Activated B cell treated with CpG ODN at 0.5 μM for 24 hours (primary cell): ENCODE measurements at regions not wholly inside any gene's neighbourhood (a gene's known extent, or its start where the extent isn't known, plus 50 kb on each side); places are given as distances from the start of the nearest gene placed in this dataset.

Experiments used
- ATAC-seq: fragments of 200-7000 bp; cut with Tn5 transposase; one replicate; pipeline ENCODE4 v1.10.0; 2021; ENCODE audit warnings: low read depth, mild to moderate bottlenecking, moderate library complexity
- CTCF ChIA-PET: fragments of 350-600 bp; sonication (Branson Sonifier 250); formaldehyde crosslinking; loops from one replicate; lab custom pipeline; 2021; ENCODE audit warnings: antibody characterized with exemption; lab: Charles Lee
- POLR2A ChIA-PET: fragments of 350-600 bp; sonication (Branson Sonifier 250); formaldehyde crosslinking; loops from one replicate; lab custom pipeline; 2021; ENCODE audit warnings: antibody characterized with exemption; lab: Charles Lee
- DNase-seq: peaks from one replicate; pipeline ENCODE4 v3.0.0; 2022
- H3K27ac Mint-ChIP-seq: one replicate; pipeline ENCODE4 v1.8.0; 2020; ENCODE audit warnings: mixed read lengths
- H3K27me3 Mint-ChIP-seq: one replicate; pipeline ENCODE4 v1.8.0; 2021; ENCODE audit warnings: mixed read lengths
- H3K36me3 Mint-ChIP-seq: one replicate; pipeline ENCODE4 v1.8.0; 2021; ENCODE audit warnings: low read depth, mixed read lengths
- H3K4me1 Mint-ChIP-seq: one replicate; pipeline ENCODE4 v1.8.0; 2021; ENCODE audit warnings: mixed read lengths
- H3K4me3 Mint-ChIP-seq: one replicate; pipeline ENCODE4 v1.8.0; 2020; ENCODE audit warnings: mild to moderate bottlenecking, mixed read lengths
- H3K9me3 Mint-ChIP-seq: one replicate; pipeline ENCODE4 v1.8.0; 2020; ENCODE audit warnings: mixed read lengths
- intact Hi-C: fragments of 100-400 bp; cut with micrococcal nuclease; formaldehyde crosslinking; loops from one replicate; pipeline ENCODE4 v1.15.1; 2024
- TF ChIP-seq, protein P1 (sequence below): fragments of 200-600 bp; IDR thresholded peaks from one replicate; pipeline ENCODE4 v1.8.0; 2022; ENCODE audit warnings: antibody characterized with exemption, mild to moderate bottlenecking

DNA sequence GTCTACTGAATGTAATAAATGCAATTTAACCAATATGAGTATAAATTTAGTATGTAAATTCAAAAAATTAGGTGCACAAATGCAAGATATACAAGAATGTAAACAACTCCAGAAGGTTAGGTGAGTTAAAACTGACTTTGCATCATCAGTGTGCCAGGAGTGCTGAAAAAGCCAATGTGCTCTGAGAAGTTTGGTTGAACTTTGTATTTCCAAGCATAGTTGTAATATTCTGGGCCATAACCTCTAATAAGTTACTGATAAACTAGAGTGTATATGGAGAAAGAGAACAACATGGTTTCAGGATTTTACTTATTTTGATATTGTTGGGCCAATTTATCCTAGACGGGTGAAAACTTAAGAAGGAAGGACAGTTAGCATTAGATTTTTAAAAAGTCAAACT lies 876.9 kb upstream of the GHITM start:
- Mint-ChIP-seq H3K4me1 (no peaks in the 10 kb centered on the region), H3K4me3 (no peak overlapping the region), H3K36me3 (no peaks in the 10 kb centered on the region), H3K9me3 (peaks cover 6% of the 10 kb centered on the region), H3K27ac (no peak overlapping the region), H3K27me3 (no peaks in the 10 kb centered on the region)
- intact Hi-C loops, result loop anchor here (5.0 kb wide), 1 partner anchor 365 kb away; no protein-coding TSS in a partner anchor
- ChIA-PET CTCF (no interaction called here), POLR2A (no interaction called here)
- ATAC-seq (no peak), DNase-seq (no peak)
- TF ChIP-seq, protein P1, sequence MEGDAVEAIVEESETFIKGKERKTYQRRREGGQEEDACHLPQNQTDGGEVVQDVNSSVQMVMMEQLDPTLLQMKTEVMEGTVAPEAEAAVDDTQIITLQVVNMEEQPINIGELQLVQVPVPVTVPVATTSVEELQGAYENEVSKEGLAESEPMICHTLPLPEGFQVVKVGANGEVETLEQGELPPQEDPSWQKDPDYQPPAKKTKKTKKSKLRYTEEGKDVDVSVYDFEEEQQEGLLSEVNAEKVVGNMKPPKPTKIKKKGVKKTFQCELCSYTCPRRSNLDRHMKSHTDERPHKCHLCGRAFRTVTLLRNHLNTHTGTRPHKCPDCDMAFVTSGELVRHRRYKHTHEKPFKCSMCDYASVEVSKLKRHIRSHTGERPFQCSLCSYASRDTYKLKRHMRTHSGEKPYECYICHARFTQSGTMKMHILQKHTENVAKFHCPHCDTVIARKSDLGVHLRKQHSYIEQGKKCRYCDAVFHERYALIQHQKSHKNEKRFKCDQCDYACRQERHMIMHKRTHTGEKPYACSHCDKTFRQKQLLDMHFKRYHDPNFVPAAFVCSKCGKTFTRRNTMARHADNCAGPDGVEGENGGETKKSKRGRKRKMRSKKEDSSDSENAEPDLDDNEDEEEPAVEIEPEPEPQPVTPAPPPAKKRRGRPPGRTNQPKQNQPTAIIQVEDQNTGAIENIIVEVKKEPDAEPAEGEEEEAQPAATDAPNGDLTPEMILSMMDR, result no peak

DNA sequence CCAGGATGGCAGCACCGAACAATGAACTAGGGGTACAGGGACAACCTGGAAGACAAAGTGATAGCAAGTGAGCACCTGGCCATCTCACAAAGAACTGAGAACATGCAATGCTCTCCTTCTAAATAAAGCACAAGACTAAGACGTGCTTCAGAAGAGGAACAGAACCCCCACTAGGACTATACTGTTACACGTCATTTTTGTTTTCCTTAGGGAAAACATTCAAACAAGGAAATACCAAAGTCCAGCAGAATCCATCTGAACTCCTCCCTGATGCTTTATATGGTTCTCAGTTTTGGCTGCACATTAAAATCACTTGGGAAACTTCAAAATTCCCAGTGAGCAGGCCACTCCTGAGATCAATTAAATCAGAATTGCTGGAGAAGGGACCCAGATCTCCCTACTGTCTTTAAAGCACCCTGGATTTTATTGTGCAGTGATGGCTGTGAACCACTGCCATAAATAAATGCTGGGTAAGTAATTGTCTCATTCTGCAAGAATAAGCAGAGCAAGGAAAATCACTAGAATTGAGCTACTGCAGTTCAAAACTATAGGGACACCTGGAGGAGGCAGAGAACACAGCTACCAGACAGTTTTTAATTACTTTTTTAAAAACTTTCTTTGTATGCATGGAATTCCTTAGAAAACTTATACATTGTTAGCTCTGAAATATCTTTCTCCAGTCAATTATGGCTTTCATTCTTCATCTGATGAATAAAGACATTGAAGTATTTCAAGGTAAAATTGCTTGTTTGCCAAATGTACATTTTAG lies 866.5 kb upstream of the GHITM start:
- Mint-ChIP-seq H3K36me3 (no peaks in the 10 kb centered on the region), H3K27me3 (no peaks in the 10 kb centered on the region), H3K9me3 (no peaks in the 10 kb centered on the region), H3K4me3 (no peak overlapping the region), H3K27ac (no peak overlapping the region), H3K4me1 (no peaks in the 10 kb centered on the region)
- ChIA-PET POLR2A (no interaction called here), CTCF (interaction anchor here (0.6 kb wide), 1 partner anchor 598 kb away, joined by 3 read pairs; no protein-coding TSS in a partner anchor)
- DNase-seq, result no peak
- ATAC-seq, result no peak
- TF ChIP-seq, protein P1, result no peak
- intact Hi-C loops, result no loop called here

DNA sequence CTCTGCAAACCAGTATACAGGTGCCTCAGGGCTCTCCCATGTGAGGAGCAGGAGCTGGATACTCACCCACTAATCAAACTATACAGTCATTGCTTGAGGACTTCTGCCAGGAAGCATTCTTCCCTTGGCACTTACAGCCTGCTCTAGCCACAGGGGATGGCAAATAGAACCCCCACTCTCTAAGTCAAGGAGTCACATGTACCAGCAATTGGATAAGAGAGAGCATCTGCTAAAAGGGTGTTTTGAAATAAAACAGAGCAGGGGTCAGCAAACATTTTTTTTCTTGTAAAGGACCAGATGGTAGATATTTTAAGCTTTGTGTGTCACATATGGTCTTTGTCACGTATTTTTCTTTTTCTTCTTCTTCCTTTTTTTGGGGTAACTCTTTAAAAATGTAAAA lies 865.2 kb upstream of the GHITM start:
- intact Hi-C loops, result no loop called here
- Mint-ChIP-seq H3K4me1 (no peaks in the 10 kb centered on the region), H3K4me3 (no peak overlapping the region), H3K27me3 (no peaks in the 10 kb centered on the region), H3K27ac (no peak overlapping the region), H3K36me3 (no peaks in the 10 kb centered on the region), H3K9me3 (no peaks in the 10 kb centered on the region)
- no peak for DNase-seq
- TF ChIP-seq, protein P1, result no peak
- no peak for ATAC-seq
- CTCF ChIA-PET, result no interaction called here
- POLR2A ChIA-PET, result no interaction called here

DNA sequence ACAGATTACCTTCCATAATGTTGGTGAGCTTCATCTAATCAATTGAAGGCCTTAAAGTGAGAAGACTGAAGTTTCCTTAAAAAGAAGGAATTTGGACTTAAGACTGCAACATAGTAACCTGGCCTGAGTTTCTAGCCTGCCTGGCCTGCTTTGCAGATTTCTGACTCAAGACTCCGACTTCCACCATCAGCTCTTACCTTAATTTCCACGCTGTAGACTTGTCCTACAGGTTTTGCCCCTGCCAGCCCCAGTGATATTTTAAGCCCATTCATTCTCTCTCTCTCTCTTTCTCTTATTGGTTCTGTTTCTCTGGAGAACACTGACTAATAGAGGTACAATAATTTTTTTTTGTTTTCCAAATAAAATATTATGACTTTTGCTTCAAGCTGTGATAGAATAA lies 862.3 kb upstream of the GHITM start:
- ATAC-seq, result no peak
- ChIA-PET CTCF (no interaction called here), POLR2A (no interaction called here)
- Mint-ChIP-seq H3K9me3 (no peaks in the 10 kb centered on the region), H3K27me3 (no peaks in the 10 kb centered on the region), H3K4me3 (no peak overlapping the region), H3K36me3 (no peaks in the 10 kb centered on the region), H3K27ac (no peak overlapping the region), H3K4me1 (no peaks in the 10 kb centered on the region)
- intact Hi-C loops, result no loop called here
- DNase-seq, result no peak
- TF ChIP-seq, protein P1, result no peak

DNA sequence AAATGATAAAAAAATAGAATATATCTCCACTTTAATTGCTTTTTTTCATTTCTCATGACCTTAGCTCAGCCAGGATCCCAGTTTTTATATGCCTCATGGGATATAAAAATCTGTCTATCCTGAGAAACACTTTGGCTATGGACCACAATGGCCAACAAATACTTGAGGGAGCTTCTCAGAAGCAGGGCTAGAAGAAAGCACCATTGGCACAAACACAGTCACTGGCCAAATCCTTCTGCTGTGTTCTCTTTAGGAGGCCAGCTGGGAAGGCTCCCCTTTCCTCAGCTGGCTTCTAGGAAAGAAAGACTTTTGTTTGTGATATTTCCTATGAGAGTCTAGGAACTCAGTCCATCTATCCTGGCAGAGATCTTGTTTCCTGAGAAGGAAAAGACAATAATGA lies 856.2 kb upstream of the GHITM start:
- intact Hi-C loops, result no loop called here
- TF ChIP-seq, protein P1, result no peak
- no peak overlapping the region for H3K4me3 Mint-ChIP-seq
- ATAC-seq (no peak), DNase-seq (no peak)
- H3K27ac Mint-ChIP-seq, result no peak overlapping the region
- no peaks in the 10 kb centered on the region for H3K36me3 Mint-ChIP-seq
- H3K27me3 Mint-ChIP-seq, result no peaks in the 10 kb centered on the region
- ChIA-PET CTCF (no interaction called here), POLR2A (no interaction called here)
- peaks cover 5% of the 10 kb centered on the region for H3K9me3 Mint-ChIP-seq
- H3K4me1 Mint-ChIP-seq, result no peaks in the 10 kb centered on the region
